Adrenal gland (tissue), 5 donors: ENCODE measurements at regions not wholly inside any gene's neighbourhood (a gene's known extent, or its start where the extent isn't known, plus 50 kb on each side); places are given as distances from the start of the nearest gene placed in this dataset.

ENCODE experiments used
- POLR2A ChIP-seq, 2 donors: fragments of 450-650 bp; IDR thresholded peaks; one replicate each; pipeline ENCODE4 v1.6.1; 2017; ENCODE audit warnings: antibody characterized with exemption in 2 of 2, mild to moderate bottlenecking in 2 of 2, moderate library complexity in 1 of 2
- TF ChIP-seq, protein P1 (sequence below), 6 experiments: fragments of 450-650 bp in 4 of 6; fragments of 200-600 bp in 2 of 6; sonication (generic) in 1 of 6; IDR thresholded peaks; 1 replicate in 5 of 6; 2 replicates in 1 of 6; pipeline versions ENCODE4 v1.5.1 to v1.8.0; 2016 to 2021; ENCODE audit warnings: antibody characterized with exemption in 6 of 6, mild to moderate bottlenecking in 2 of 6, moderate library complexity in 1 of 6
- donor health status: DM: no; HTN: no; CAD: no.

DNA sequence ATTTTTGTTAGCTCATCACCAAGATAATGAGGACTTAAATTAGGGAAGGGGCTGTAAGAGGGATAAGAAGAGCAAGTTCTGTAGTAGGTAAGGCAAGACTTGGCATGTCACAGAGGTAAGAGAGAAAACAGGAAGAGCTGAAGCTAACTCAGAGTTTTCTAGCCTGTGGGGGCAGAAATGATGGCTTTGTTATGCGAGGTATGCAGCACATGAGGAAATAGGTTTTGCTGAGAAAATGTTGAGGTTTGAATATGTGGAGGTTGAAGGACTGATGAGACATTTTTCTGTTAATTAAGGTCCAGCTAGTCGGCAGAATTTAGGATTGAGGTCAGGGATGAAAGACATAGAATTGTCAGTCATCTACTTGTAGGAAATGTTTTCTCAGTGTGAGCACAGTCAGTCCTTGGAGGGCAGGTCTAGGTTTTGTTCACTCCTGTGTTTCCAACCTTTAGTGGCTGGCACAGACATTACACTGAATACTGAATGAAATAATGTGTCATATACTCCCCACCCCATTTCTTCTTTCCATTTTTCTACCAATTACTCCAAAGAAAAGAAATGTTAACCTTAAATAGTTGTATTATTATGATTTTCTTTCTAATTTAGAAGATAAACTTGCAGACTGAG, 154.0 kb upstream of the AADAT start:
- TF ChIP-seq, protein P1, sequence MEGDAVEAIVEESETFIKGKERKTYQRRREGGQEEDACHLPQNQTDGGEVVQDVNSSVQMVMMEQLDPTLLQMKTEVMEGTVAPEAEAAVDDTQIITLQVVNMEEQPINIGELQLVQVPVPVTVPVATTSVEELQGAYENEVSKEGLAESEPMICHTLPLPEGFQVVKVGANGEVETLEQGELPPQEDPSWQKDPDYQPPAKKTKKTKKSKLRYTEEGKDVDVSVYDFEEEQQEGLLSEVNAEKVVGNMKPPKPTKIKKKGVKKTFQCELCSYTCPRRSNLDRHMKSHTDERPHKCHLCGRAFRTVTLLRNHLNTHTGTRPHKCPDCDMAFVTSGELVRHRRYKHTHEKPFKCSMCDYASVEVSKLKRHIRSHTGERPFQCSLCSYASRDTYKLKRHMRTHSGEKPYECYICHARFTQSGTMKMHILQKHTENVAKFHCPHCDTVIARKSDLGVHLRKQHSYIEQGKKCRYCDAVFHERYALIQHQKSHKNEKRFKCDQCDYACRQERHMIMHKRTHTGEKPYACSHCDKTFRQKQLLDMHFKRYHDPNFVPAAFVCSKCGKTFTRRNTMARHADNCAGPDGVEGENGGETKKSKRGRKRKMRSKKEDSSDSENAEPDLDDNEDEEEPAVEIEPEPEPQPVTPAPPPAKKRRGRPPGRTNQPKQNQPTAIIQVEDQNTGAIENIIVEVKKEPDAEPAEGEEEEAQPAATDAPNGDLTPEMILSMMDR (IDR thresholded peaks at IDR 0.05): no peak
- no peak for TF ChIP-seq POLR2A (IDR thresholded peaks at IDR 0.05)
